CD4-positive, alpha-beta T cell (primary cell): ENCODE measurements at regions not wholly inside any gene's neighbourhood (a gene's known extent, or its start where the extent isn't known, plus 50 kb on each side); places are given as distances from the start of the nearest gene placed in this dataset.

Experiments
- ATAC-seq: fragments of 200-7000 bp; cut with Tn5 transposase; one replicate; pipeline ENCODE4 v1.10.0; 2022; ENCODE audit warnings: mild to moderate bottlenecking; ENCODE audit not compliant: poor library complexity
- CTCF ChIA-PET: fragments of 350-600 bp; sonication (Branson Sonifier 250); formaldehyde crosslinking; loops from one replicate; lab custom pipeline; 2021; ENCODE audit warnings: antibody characterized with exemption, inconsistent platforms; lab: Charles Lee
- POLR2A ChIA-PET: fragments of 350-600 bp; sonication (Branson Sonifier 250); formaldehyde crosslinking; loops from one replicate; lab custom pipeline; 2021; ENCODE audit warnings: antibody characterized with exemption, inconsistent platforms; lab: Charles Lee
- DNase-seq, 14 experiments: peaks; one replicate each; pipeline ENCODE4 v3.0.0-alpha.2; 2013 to 2020; ENCODE audit warnings: mixed read lengths in 2 of 14
- H3K27ac ChIP-seq, 2 donors: one replicate each; pipeline versions ENCODE4 v1.5.1 to v1.7.0; 2013; ENCODE audit warnings: low read length in 2 of 2, low read depth in 1 of 2, mild to moderate bottlenecking in 1 of 2
- H3K27me3 ChIP-seq, 2 experiments: 1 replicate in 1 of 2; 2 replicates in 1 of 2; pipeline versions ENCODE4 v1.6.1 to v1.7.0; 2013; ENCODE audit warnings: low read length in 2 of 2, control low read depth in 1 of 2, mild to moderate bottlenecking in 1 of 2, moderate library complexity in 1 of 2; ENCODE audit not compliant: insufficient read depth in 2 of 2, control insufficient read depth in 1 of 2
- H3K36me3 ChIP-seq: one replicate; pipeline ENCODE4 v1.6.1; 2013; ENCODE audit warnings: low read length, control low read depth; ENCODE audit not compliant: insufficient read depth
- H3K4me1 ChIP-seq: one replicate; pipeline ENCODE4 v1.6.1; 2013; ENCODE audit warnings: low read length, control low read depth; ENCODE audit not compliant: insufficient read depth
- H3K4me3 ChIP-seq: one replicate; pipeline ENCODE4 v1.5.1; 2013; ENCODE audit warnings: mild to moderate bottlenecking, low read length, moderate library complexity
- H3K9me3 ChIP-seq, 2 experiments: 1 replicate in 1 of 2; 2 replicates in 1 of 2; pipeline versions ENCODE4 v1.6.1 to v1.7.0; 2013; ENCODE audit warnings: low read length in 2 of 2, mild to moderate bottlenecking in 2 of 2, control low read depth in 1 of 2, moderate library complexity in 1 of 2; ENCODE audit not compliant: control insufficient read depth in 1 of 2, insufficient read depth in 1 of 2
- H3K27ac Mint-ChIP-seq: one replicate; pipeline ENCODE4 v1.8.0; 2020; ENCODE audit warnings: mixed read lengths
- H3K27me3 Mint-ChIP-seq: one replicate; pipeline ENCODE4 v1.8.0; 2021; ENCODE audit warnings: mixed read lengths
- H3K36me3 Mint-ChIP-seq: one replicate; pipeline ENCODE4 v1.8.0; 2021; ENCODE audit warnings: low read depth, mixed read lengths
- H3K4me1 Mint-ChIP-seq: one replicate; pipeline ENCODE4 v1.8.0; 2021; ENCODE audit warnings: low read depth, mixed read lengths
- H3K4me3 Mint-ChIP-seq: one replicate; pipeline ENCODE4 v1.8.0; 2020; ENCODE audit warnings: mild to moderate bottlenecking, mixed read lengths
- H3K9me3 Mint-ChIP-seq: one replicate; pipeline ENCODE4 v1.8.0; 2020; ENCODE audit warnings: mixed read lengths
- CTCF ChIP-seq: fragments of 200-600 bp; IDR thresholded peaks from one replicate; pipeline ENCODE4 v1.8.0; 2022; ENCODE audit warnings: antibody characterized with exemption, mild to moderate bottlenecking
- intact Hi-C, 2 experiments: fragments of 100-400 bp; cut with DNase I in 1 of 2; cut with micrococcal nuclease in 1 of 2; formaldehyde crosslinking; loops; one replicate each; pipeline versions ENCODE4 v1.15.1 to v1.9.0; 2023 to 2025; cut with DNase I, micrococcal nuclease

GRCh38 chr1:238953448-238954010 is 432.8 kb upstream of the CHRM3 start:
- no peak for TF ChIP-seq CTCF
- intact Hi-C loops: no loop called here
- Histone ChIP-seq H3K27ac (no peak overlapping the region), H3K36me3 (no peaks in the 10 kb centered on the region), H3K4me1 (no peaks in the 10 kb centered on the region), H3K27me3 (no peaks in the 10 kb centered on the region), H3K9me3 (peaks cover 0 to 4% of the 10 kb centered on the region in 2 experiments), H3K4me3 (no peak overlapping the region)
- CTCF ChIA-PET: no interaction called here
- POLR2A ChIA-PET: no interaction called here
- DNase-seq (no peak), ATAC-seq (no peak)
- no peak overlapping the region for H3K4me3 Mint-ChIP-seq
- peaks cover 6% of the 10 kb centered on the region for H3K9me3 Mint-ChIP-seq
- H3K27me3 Mint-ChIP-seq: no peaks in the 10 kb centered on the region
- no peaks in the 10 kb centered on the region for H3K4me1 Mint-ChIP-seq
- no peak overlapping the region for H3K27ac Mint-ChIP-seq
- H3K36me3 Mint-ChIP-seq: no peaks in the 10 kb centered on the region

GRCh38 chr1:238951809-238952208 is 434.6 kb upstream of the CHRM3 start:
- Mint-ChIP-seq H3K4me3 (no peak overlapping the region), H3K27me3 (no peaks in the 10 kb centered on the region), H3K27ac (no peak overlapping the region), H3K9me3 (no peaks in the 10 kb centered on the region), H3K36me3 (no peaks in the 10 kb centered on the region), H3K4me1 (no peaks in the 10 kb centered on the region)
- Histone ChIP-seq H3K9me3 (peaks cover 0 to 4% of the 10 kb centered on the region in 2 experiments), H3K4me3 (no peak overlapping the region), H3K27ac (no peak overlapping the region), H3K27me3 (no peaks in the 10 kb centered on the region), H3K36me3 (no peaks in the 10 kb centered on the region), H3K4me1 (no peaks in the 10 kb centered on the region)
- POLR2A ChIA-PET: no interaction called here
- CTCF ChIA-PET: no interaction called here
- DNase-seq (no peak), ATAC-seq (no peak)
- intact Hi-C loops: no loop called here
- TF ChIP-seq CTCF: no peak

DNA sequence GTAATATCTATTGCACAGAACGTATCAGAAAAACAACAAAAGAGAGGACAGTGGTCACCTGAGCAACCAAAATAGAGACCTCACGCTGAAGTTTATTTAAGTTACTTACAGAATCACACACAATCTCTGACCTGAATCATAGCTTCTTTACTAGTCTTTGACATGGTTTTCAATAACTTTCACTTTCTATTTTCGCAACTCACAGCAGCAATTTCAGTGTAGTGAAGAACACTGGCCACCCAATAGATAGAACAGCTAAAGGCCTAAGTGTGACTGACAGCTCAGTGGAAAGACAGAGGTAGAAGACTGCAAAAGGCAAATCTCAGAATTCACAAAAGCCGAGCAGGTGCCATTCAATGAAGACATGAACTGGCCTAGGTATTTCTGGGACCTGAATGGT is 435.6 kb upstream of the CHRM3 start:
- Histone ChIP-seq H3K4me3 (no peak overlapping the region), H3K4me1 (no peaks in the 10 kb centered on the region), H3K27ac (no peak overlapping the region), H3K9me3 (peaks cover 0 to 4% of the 10 kb centered on the region in 2 experiments), H3K36me3 (no peaks in the 10 kb centered on the region), H3K27me3 (no peaks in the 10 kb centered on the region)
- no peak for TF ChIP-seq CTCF
- Mint-ChIP-seq H3K4me3 (no peak overlapping the region), H3K27me3 (no peaks in the 10 kb centered on the region), H3K27ac (no peak overlapping the region), H3K36me3 (no peaks in the 10 kb centered on the region), H3K4me1 (no peaks in the 10 kb centered on the region), H3K9me3 (no peaks in the 10 kb centered on the region)
- POLR2A ChIA-PET: no interaction called here
- intact Hi-C loops: no loop called here
- CTCF ChIA-PET: no interaction called here
- ATAC-seq: no peak
- DNase-seq: no peak
